ENCODE measurements at regions not wholly inside any gene's neighbourhood (a gene's known extent, or its start where the extent isn't known, plus 50 kb on each side); places are given as distances from the start of the nearest gene placed in this dataset.

- H3K9me3 ChIP-seq: peaks cover 4% of the 10 kb centered on the region
Measured at GRCh38 chr3:89654031-89654430, 546.6 kb downstream of the EPHA3 start.

DNA sequence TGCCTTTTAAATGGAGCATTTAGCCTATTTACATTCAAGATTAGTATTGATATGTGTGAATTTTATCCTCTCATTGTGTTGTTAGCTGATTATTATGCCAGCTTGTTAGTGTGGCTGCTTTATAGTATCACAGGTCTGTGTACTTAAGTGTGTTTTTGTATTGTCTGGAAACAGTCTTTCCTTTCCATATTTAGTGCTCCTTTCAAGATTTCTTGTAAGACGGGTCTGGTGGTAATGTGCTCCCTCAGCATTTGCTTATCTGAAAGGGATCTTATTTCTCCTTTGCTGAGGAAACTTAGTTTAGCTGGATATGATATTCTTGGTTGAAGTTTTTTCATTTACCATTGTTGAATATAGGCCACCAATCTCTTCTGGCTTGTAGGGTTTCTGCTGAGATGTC lies 549.0 kb downstream of the EPHA3 start:
- Histone ChIP-seq H3K36me3 (replicated peaks) (no peaks in the 10 kb centered on the region), H3K27me3 (ENCODE audit: low read depth) (no peaks in the 10 kb centered on the region), H3K4me3 (no peak overlapping the region), H3K4me1 (peaks cover 22% of the 10 kb centered on the region), H3K9me3 (peaks cover 4% of the 10 kb centered on the region)
- in situ Hi-C loops (cut with MboI; ENCODE audit: low sequenced_read_pairs): no loop called here
- DNase-seq (ENCODE audit: low spot score in 2 of 2): no peak

More at GRCh38 chr3:89654031-89654430, 546.6 kb downstream of the EPHA3 start:
- Histone ChIP-seq H3K4me1 (peaks cover 22% of the 10 kb centered on the region), H3K36me3 (replicated peaks) (no peaks in the 10 kb centered on the region), H3K4me3 (no peak overlapping the region), H3K27me3 (ENCODE audit: low read depth) (no peaks in the 10 kb centered on the region)
- DNase-seq (ENCODE audit: low spot score in 2 of 2): peak; percentile 20 to 93
- in situ Hi-C loops (cut with MboI; ENCODE audit: low sequenced_read_pairs): no loop called here

GRCh38 chr3:89679686-89680085 lies 572.3 kb downstream of the EPHA3 start:
- no peak overlapping the region for H3K4me3 ChIP-seq
- H3K9me3 ChIP-seq: no peaks in the 10 kb centered on the region
- no peak for DNase-seq (ENCODE audit: low spot score in 2 of 2)
- in situ Hi-C loops (cut with MboI; ENCODE audit: low sequenced_read_pairs): no loop called here
- peaks cover 20% of the 10 kb centered on the region for H3K4me1 ChIP-seq
- no peaks in the 10 kb centered on the region for H3K36me3 ChIP-seq (replicated peaks)
- no peaks in the 10 kb centered on the region for H3K27me3 ChIP-seq (ENCODE audit: low read depth)

GRCh38 chr3:89682556-89682955 lies 575.1 kb downstream of the EPHA3 start:
- no peaks in the 10 kb centered on the region for H3K36me3 ChIP-seq (replicated peaks)
- no peak overlapping the region for H3K4me3 ChIP-seq
- no peaks in the 10 kb centered on the region for H3K27me3 ChIP-seq (ENCODE audit: low read depth)
- DNase-seq (ENCODE audit: low spot score in 2 of 2): no peak
- in situ Hi-C loops (cut with MboI; ENCODE audit: low sequenced_read_pairs): no loop called here
- no peaks in the 10 kb centered on the region for H3K9me3 ChIP-seq
- H3K4me1 ChIP-seq: peaks cover 22% of the 10 kb centered on the region

DNA sequence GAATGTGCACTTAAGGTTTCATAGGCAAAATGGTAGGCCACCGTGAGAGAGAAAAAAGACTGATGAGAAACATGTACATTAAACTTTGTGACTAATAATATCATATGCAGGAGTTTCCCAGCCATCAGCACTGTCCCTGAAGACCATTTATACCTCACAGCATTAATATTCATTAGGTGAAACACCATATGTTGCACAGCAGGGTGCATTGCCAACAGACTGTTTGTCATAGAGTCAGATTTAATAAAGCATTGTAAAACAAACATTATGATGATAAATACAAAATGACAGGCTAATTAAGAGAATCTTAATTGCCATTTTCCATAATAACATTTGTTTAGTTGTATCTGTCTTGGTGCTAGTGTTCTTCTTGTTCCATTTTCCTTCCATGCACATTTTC lies 578.3 kb downstream of the EPHA3 start:
- no peak for DNase-seq (ENCODE audit: low spot score in 2 of 2)
- H3K4me3 ChIP-seq: no peak overlapping the region
- in situ Hi-C loops (cut with MboI; ENCODE audit: low sequenced_read_pairs): no loop called here
- no peaks in the 10 kb centered on the region for H3K36me3 ChIP-seq (replicated peaks)
- H3K4me1 ChIP-seq: peaks cover 15% of the 10 kb centered on the region
- H3K27me3 ChIP-seq (ENCODE audit: low read depth): no peaks in the 10 kb centered on the region
- H3K9me3 ChIP-seq: no peaks in the 10 kb centered on the region

GRCh38 chr3:89690646-89691045 lies 583.2 kb downstream of the EPHA3 start:
- in situ Hi-C loops (cut with MboI; ENCODE audit: low sequenced_read_pairs): no loop called here

DNA sequence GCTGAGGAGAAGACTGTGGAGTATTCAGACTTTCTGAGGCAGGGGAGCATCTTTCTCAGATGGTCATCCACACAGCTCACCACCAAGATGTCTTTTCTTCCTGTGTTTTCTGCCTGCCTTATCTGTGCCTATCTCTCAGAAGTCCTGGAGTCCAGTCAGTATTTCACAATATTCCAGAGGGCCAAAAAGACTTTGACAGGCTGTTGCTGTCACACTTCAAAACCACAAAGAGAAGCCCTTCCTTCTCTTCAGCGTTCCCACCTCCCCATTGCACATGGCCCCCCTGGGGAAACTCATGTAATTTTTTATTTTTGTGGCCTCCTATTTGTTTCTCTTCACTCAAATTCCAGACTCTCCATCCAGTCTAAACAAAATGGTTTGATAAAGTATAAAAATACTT lies 585.2 kb downstream of the EPHA3 start:
- no peak overlapping the region for H3K4me3 ChIP-seq
- H3K27me3 ChIP-seq (ENCODE audit: low read depth): no peaks in the 10 kb centered on the region
- no peak for DNase-seq (ENCODE audit: low spot score in 2 of 2)
- no peaks in the 10 kb centered on the region for H3K9me3 ChIP-seq
- in situ Hi-C loops (cut with MboI; ENCODE audit: low sequenced_read_pairs): no loop called here
- no peaks in the 10 kb centered on the region for H3K36me3 ChIP-seq (replicated peaks)
- H3K4me1 ChIP-seq: no peaks in the 10 kb centered on the region; the same call in 1 of the 2 replicates

More at GRCh38 chr3:89690646-89691045, 583.2 kb downstream of the EPHA3 start:
- Histone ChIP-seq H3K9me3 (no peaks in the 10 kb centered on the region), H3K4me1 (peaks cover 2% of the 10 kb centered on the region), H3K36me3 (replicated peaks) (no peaks in the 10 kb centered on the region), H3K4me3 (no peak overlapping the region), H3K27me3 (ENCODE audit: low read depth) (no peaks in the 10 kb centered on the region)
- DNase-seq (ENCODE audit: low spot score in 2 of 2): no peak

GRCh38 chr3:89697321-89697916 lies 590.0 kb downstream of the EPHA3 start:
- Histone ChIP-seq H3K4me1 (no peaks in the 10 kb centered on the region; the same call in 1 of the 2 replicates), H3K27me3 (ENCODE audit: low read depth) (no peaks in the 10 kb centered on the region), H3K4me3 (no peak overlapping the region), H3K36me3 (replicated peaks) (no peaks in the 10 kb centered on the region), H3K9me3 (0 out of 2 replicates have a peak, but pooled peaks cover 2% of the 10 kb centered on the region)
- DNase-seq (ENCODE audit: low spot score in 2 of 2): peak in 1 of 2 experiments; percentile 17
- in situ Hi-C loops (cut with MboI; ENCODE audit: low sequenced_read_pairs): no loop called here

DNA sequence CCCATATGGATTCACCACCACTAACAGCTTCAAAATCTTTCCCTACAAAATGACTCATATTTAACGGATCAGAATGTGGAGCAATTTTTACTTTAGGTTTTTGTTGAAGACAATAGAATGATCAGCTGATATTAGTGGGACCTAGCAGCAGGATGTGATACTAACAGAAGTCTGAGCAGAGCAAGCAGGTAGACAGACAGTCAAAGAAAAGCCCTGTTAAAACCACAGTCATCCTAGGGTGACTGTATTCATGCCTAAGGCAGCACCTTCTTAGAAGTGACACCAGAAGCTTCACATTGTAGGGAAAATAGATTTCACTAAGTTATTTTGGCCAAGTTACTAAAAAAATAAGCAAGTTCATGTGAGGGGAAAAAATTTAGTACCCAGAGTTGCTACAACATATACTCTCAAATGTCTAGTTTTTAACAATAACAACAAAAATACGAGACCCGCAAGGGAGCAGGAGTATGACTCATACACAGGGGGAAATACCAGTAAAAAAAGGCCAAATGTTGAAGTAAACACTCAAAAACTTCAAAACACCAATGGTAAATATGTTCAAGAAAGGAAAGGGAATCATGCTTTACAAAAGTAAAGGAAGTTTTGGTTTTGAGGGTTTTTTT lies 590.9 kb downstream of the EPHA3 start:
- Histone ChIP-seq H3K4me3 (no peak overlapping the region), H3K4me1 (no peaks in the 10 kb centered on the region; the same call in 1 of the 2 replicates), H3K36me3 (replicated peaks) (no peaks in the 10 kb centered on the region), H3K9me3 (0 out of 2 replicates have a peak, but pooled peaks cover 2% of the 10 kb centered on the region), H3K27me3 (ENCODE audit: low read depth) (no peaks in the 10 kb centered on the region)
- DNase-seq (ENCODE audit: low spot score in 2 of 2): no peak
- in situ Hi-C loops (cut with MboI; ENCODE audit: low sequenced_read_pairs): no loop called here

DNA sequence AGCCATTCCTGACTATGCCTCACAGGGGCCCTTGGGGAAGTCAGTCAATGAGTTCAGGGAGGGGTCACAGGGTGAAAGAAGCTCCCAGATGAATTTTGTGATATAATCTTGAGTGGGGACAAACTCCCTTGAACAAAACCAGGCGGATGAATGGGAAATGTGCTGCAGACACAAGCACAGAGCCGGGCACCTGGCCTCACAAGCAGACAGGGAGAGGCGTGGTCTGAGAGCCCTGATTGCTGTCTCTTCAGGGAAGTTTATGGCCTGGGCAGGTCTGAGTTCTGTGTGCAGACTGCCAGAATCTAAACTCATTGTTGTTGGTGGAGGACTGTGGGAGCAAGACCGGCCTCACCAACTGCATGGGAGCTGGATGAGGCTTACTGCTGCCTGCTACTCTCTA lies 591.8 kb downstream of the EPHA3 start:
- Histone ChIP-seq H3K4me3 (no peak overlapping the region), H3K36me3 (replicated peaks) (no peaks in the 10 kb centered on the region), H3K4me1 (no peaks in the 10 kb centered on the region; the same call in 1 of the 2 replicates), H3K27me3 (ENCODE audit: low read depth) (no peaks in the 10 kb centered on the region), H3K9me3 (0 out of 2 replicates have a peak, but pooled peaks cover 2% of the 10 kb centered on the region)
- in situ Hi-C loops (cut with MboI; ENCODE audit: low sequenced_read_pairs): no loop called here
- DNase-seq (ENCODE audit: low spot score in 2 of 2): no peak

GRCh38 chr3:89699771-89700170 lies 592.4 kb downstream of the EPHA3 start:
- Histone ChIP-seq H3K4me3 (no peak overlapping the region), H3K36me3 (replicated peaks) (no peaks in the 10 kb centered on the region), H3K27me3 (ENCODE audit: low read depth) (no peaks in the 10 kb centered on the region), H3K9me3 (0 out of 2 replicates have a peak, but pooled peaks cover 2% of the 10 kb centered on the region), H3K4me1 (no peaks in the 10 kb centered on the region; the same call in 1 of the 2 replicates)
- DNase-seq (ENCODE audit: low spot score in 2 of 2): no peak
- in situ Hi-C loops (cut with MboI; ENCODE audit: low sequenced_read_pairs): no loop called here

DNA sequence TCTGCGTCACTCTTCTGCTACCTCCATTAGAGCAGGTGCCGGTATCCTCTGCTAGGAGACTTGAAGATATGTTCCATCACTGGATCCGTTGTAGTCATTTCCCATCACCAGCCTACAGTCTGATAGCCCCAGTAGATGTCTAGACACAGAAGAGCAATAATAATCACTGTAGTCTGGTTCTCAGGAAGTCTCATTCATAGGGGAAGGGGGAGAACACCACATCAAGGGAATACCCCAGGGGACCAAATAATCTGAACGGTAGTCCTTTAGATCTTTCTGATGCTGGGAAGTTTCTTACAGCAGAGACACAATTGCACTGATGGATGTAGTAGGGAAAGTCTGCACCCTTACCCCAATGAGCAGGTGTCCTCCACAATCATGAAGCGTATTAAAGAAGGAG lies 595.0 kb downstream of the EPHA3 start:
- no peaks in the 10 kb centered on the region; the same call in 1 of the 2 replicates for H3K4me1 ChIP-seq
- H3K36me3 ChIP-seq (replicated peaks): no peaks in the 10 kb centered on the region
- H3K9me3 ChIP-seq: 0 out of 2 replicates have a peak, but pooled peaks cover 2% of the 10 kb centered on the region
- in situ Hi-C loops (cut with MboI; ENCODE audit: low sequenced_read_pairs): no loop called here
- no peaks in the 10 kb centered on the region for H3K27me3 ChIP-seq (ENCODE audit: low read depth)
- no peak overlapping the region for H3K4me3 ChIP-seq
- no peak for DNase-seq (ENCODE audit: low spot score in 2 of 2)

GRCh38 chr3:89713196-89713595 lies 605.8 kb downstream of the EPHA3 start:
- Histone ChIP-seq H3K9me3 (no peaks in the 10 kb centered on the region), H3K27me3 (ENCODE audit: low read depth) (no peaks in the 10 kb centered on the region)
- in situ Hi-C loops (cut with MboI; ENCODE audit: low sequenced_read_pairs): no loop called here

DNA sequence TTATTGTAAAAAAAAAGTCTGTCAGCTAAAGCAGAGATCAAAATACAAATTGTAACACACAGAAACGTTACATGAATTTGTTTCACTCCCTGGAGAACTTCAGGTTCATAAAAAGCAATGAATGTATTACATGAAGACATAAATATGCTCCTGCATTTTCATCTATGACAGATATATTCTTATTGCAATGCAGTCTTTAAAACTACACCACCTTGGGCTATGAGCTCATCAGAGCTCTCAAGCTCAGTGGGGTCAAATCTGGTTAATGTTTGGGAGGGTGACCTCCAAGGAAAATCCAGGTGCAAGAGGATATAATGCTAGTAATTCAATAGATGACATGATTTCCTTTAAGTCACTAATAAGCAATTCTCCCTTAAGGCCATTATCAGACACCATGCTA lies 606.8 kb downstream of the EPHA3 start:
- Histone ChIP-seq H3K4me3 (no peak overlapping the region), H3K27me3 (ENCODE audit: low read depth) (no peaks in the 10 kb centered on the region), H3K4me1 (peaks cover 3% of the 10 kb centered on the region; the same call in 1 of the 2 replicates), H3K36me3 (replicated peaks) (no peaks in the 10 kb centered on the region), H3K9me3 (no peaks in the 10 kb centered on the region)
- in situ Hi-C loops (cut with MboI; ENCODE audit: low sequenced_read_pairs): no loop called here
- DNase-seq (ENCODE audit: low spot score in 2 of 2): no peak

More at GRCh38 chr3:89713196-89713595, 605.8 kb downstream of the EPHA3 start:
- no peak for DNase-seq (ENCODE audit: low spot score in 2 of 2)
- Histone ChIP-seq H3K4me1 (peaks cover 3% of the 10 kb centered on the region; the same call in 1 of the 2 replicates), H3K36me3 (replicated peaks) (no peaks in the 10 kb centered on the region), H3K4me3 (no peak overlapping the region)

Data from HAP-1 (cell line).